ENCODE measurements at regions not wholly inside any gene's neighbourhood (a gene's known extent, or its start where the extent isn't known, plus 50 kb on each side); places are given as distances from the start of the nearest gene placed in this dataset.

DNA sequence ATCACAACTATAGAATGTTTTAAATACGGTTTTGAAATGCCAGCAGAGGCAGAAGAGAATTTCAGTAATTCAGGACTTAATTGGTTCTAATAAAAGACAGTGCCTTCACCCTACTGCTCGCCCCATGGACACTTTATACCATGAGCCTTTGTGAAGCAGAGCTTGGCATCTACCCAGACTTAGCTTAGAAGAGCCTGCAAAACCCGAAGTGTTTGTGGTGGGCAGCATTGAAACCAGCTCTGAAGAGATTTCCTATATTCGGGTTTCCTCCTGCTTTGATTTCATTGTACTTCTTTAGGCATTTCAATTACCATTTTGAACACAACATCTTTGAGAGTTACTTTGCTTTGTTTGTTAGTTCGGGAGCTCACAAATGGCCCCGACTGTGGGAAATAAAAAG, 185.1 kb upstream of the MTNR1B start:
- in situ Hi-C loops (cut with MboI; ENCODE audit: low pct_unique_long_range_greater_than_20kb, low sequenced_read_pairs, unreplicated experiment), result no loop called here
- no peak for TF ChIP-seq CTCF (IDR thresholded peaks at IDR 0.05; ENCODE audit: extremely low read depth, insufficient read depth, missing control alignments)
- no peak for DNase-seq (ENCODE audit: low spot score)

DNA sequence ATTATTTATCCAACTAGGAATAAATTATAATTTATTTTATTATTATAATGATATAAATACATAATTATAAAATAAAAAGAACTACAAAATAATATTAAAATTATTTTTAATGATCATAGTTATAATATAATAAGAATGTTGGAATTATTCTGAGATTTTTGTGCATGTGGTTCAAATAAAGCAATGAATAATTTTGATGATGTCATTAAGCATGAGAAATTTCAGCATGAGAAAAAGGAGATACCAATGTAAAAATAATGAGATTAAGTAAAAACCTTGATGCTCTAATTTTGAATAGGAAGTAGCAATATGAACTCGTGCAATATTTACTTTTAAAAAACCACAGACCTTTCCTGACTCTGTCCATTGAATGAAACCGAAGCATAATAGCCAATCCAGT, 181.8 kb upstream of the MTNR1B start:
- TF ChIP-seq CTCF (IDR thresholded peaks at IDR 0.05; ENCODE audit: extremely low read depth, insufficient read depth, missing control alignments), result no peak
- in situ Hi-C loops (cut with MboI; ENCODE audit: low pct_unique_long_range_greater_than_20kb, low sequenced_read_pairs, unreplicated experiment), result no loop called here
- no peak for DNase-seq (ENCODE audit: low spot score)

GRCh38 chr11:92789761-92790160, 179.7 kb upstream of the MTNR1B start:
- in situ Hi-C loops (cut with MboI; ENCODE audit: low pct_unique_long_range_greater_than_20kb, low sequenced_read_pairs, unreplicated experiment), result no loop called here
- DNase-seq (ENCODE audit: low spot score), result no peak
- no peak for TF ChIP-seq CTCF (IDR thresholded peaks at IDR 0.05; ENCODE audit: extremely low read depth, insufficient read depth, missing control alignments)

- no peak for TF ChIP-seq CTCF (IDR thresholded peaks at IDR 0.05; ENCODE audit: extremely low read depth, insufficient read depth, missing control alignments)
- no peak for DNase-seq (ENCODE audit: low spot score)
- in situ Hi-C loops (cut with MboI; ENCODE audit: low pct_unique_long_range_greater_than_20kb, low sequenced_read_pairs, unreplicated experiment), result no loop called here
Measured at GRCh38 chr11:92790366-92790765, 179.1 kb upstream of the MTNR1B start.

DNA sequence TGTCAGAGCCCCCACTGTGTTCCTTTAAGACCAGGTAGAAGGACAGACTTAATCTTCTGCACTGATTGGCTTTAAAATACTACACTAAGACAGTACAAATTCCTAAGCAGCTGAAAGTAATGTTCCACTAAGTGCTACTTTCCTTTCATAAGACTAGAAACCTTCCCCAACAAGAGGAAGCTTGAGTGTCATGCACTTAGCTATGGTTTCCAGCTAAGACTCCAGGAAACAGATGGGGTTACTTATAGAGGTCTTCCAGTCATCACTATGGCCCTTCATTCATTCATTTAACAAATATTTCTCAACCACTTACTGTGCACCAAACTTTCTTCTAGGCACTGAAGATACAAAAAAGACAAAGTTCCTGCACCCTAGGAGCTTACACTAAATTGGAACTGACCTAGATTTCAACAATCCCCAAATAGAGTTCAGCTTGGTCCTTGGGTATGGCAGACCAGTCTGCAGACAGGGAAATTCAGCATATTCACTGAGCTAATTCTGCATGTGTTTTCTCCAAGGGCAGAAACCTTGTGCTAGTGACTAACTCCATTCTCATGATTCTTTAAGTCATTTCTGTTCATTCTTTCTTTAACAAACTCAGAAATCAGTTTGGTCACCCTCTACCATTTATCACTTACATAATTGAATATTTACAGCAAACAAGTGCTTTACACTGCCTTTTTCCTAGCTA, 178.4 kb upstream of the MTNR1B start:
- in situ Hi-C loops (cut with MboI; ENCODE audit: low pct_unique_long_range_greater_than_20kb, low sequenced_read_pairs, unreplicated experiment), result no loop called here
- DNase-seq (ENCODE audit: low spot score), result no peak
- no peak for TF ChIP-seq CTCF (IDR thresholded peaks at IDR 0.05; ENCODE audit: extremely low read depth, insufficient read depth, missing control alignments)

- no peak for DNase-seq (ENCODE audit: low spot score)
- in situ Hi-C loops (cut with MboI; ENCODE audit: low pct_unique_long_range_greater_than_20kb, low sequenced_read_pairs, unreplicated experiment), result no loop called here
- no peak for TF ChIP-seq CTCF (IDR thresholded peaks at IDR 0.05; ENCODE audit: extremely low read depth, insufficient read depth, missing control alignments)
Measured at GRCh38 chr11:92791886-92792285, 177.6 kb upstream of the MTNR1B start.
